Thoracic aorta (tissue), 2 donors: ENCODE measurements at regions not wholly inside any gene's neighbourhood (a gene's known extent, or its start where the extent isn't known, plus 50 kb on each side); places are given as distances from the start of the nearest gene placed in this dataset.

Experiments used
- ATAC-seq: fragments of 150-250 bp; one replicate; pipeline ENCODE4 v1.8.0; 2017; ENCODE audit warnings: low read depth; ENCODE audit not compliant: insufficient number of reproducible peaks, low FRiP score
- DNase-seq: peaks from one replicate; pipeline ENCODE4 v3.0.0-alpha.2; 2020; ENCODE audit warnings: low spot score
- H3K27ac ChIP-seq, 2 donors: fragments of 200-600 bp; sonication (generic); 1 replicate in 1 of 2; 2 replicates in 1 of 2; pipeline ENCODE4 v1.5.1; 2016; ENCODE audit warnings: mild to moderate bottlenecking in 2 of 2, moderate library complexity in 2 of 2
- H3K27me3 ChIP-seq: fragments of 200-600 bp; sonication (generic); replicated peaks from 2 replicates; pipeline ENCODE4 v1.6.0; 2016; ENCODE audit warnings: mild to moderate bottlenecking; ENCODE audit not compliant: insufficient read depth
- H3K36me3 ChIP-seq: fragments of 200-600 bp; sonication (generic); one replicate; pipeline ENCODE4 v1.5.1; 2016
- H3K4me1 ChIP-seq, 2 donors: fragments of 200-600 bp; sonication (generic); 1 replicate in 1 of 2; 2 replicates in 1 of 2; pipeline versions ENCODE4 v1.5.1 to v1.6.0; 2016; ENCODE audit warnings: low read depth in 2 of 2, mild to moderate bottlenecking in 1 of 2; ENCODE audit not compliant: control insufficient read depth in 1 of 2
- H3K4me3 ChIP-seq: fragments of 200-600 bp; sonication (generic); 2 replicates; pipeline ENCODE4 v1.5.1; 2016; ENCODE audit warnings: mild to moderate bottlenecking
- H3K9me3 ChIP-seq: fragments of 200-600 bp; sonication (generic); 2 replicates; pipeline ENCODE4 v1.5.1; 2016
- CTCF ChIP-seq: fragments of 200-600 bp; sonication (generic); IDR thresholded peaks from one replicate; pipeline ENCODE4 v1.5.1; 2019; ENCODE audit warnings: antibody characterized with exemption

- no peaks in the 10 kb centered on the region for H3K36me3 ChIP-seq
- no peaks in the 10 kb centered on the region for H3K27me3 ChIP-seq
- no peak overlapping the region for H3K27ac ChIP-seq
- no peaks in the 10 kb centered on the region for H3K4me1 ChIP-seq
- no peak for DNase-seq
- TF ChIP-seq CTCF: no peak
- H3K9me3 ChIP-seq: no peaks in the 10 kb centered on the region
- no peak overlapping the region for H3K4me3 ChIP-seq
- ATAC-seq: no peak
Measured at GRCh38 chr2:22756276-22757043, 628.5 kb upstream of the KLHL29 start.

GRCh38 chr2:22769497-22769896 lies 615.5 kb upstream of the KLHL29 start:
- Histone ChIP-seq H3K36me3 (no peaks in the 10 kb centered on the region), H3K4me1 (no peaks in the 10 kb centered on the region), H3K27ac (no peak overlapping the region), H3K4me3 (no peak overlapping the region), H3K27me3 (no peaks in the 10 kb centered on the region), H3K9me3 (no peaks in the 10 kb centered on the region)
- DNase-seq (no peak), ATAC-seq (no peak)
- no peak for TF ChIP-seq CTCF

GRCh38 chr2:22784566-22784965 lies 600.4 kb upstream of the KLHL29 start:
- no peaks in the 10 kb centered on the region for H3K9me3 ChIP-seq
- H3K4me1 ChIP-seq: no peaks in the 10 kb centered on the region
- no peak overlapping the region for H3K27ac ChIP-seq
- no peaks in the 10 kb centered on the region for H3K27me3 ChIP-seq
- no peaks in the 10 kb centered on the region for H3K36me3 ChIP-seq
- H3K4me3 ChIP-seq: no peak overlapping the region
- TF ChIP-seq CTCF: no peak
- ATAC-seq (no peak), DNase-seq (no peak)

GRCh38 chr2:22786817-22787216 lies 598.2 kb upstream of the KLHL29 start:
- H3K4me3 ChIP-seq: no peak overlapping the region
- no peaks in the 10 kb centered on the region for H3K27me3 ChIP-seq
- no peak for ATAC-seq
- H3K36me3 ChIP-seq: no peaks in the 10 kb centered on the region
- DNase-seq: no peak
- no peaks in the 10 kb centered on the region for H3K4me1 ChIP-seq
- H3K27ac ChIP-seq: no peak overlapping the region
- H3K9me3 ChIP-seq: no peaks in the 10 kb centered on the region
- TF ChIP-seq CTCF: no peak

GRCh38 chr2:22787745-22788144 lies 597.2 kb upstream of the KLHL29 start:
- H3K36me3 ChIP-seq: no peaks in the 10 kb centered on the region
- ATAC-seq: no peak
- TF ChIP-seq CTCF: no peak
- no peaks in the 10 kb centered on the region for H3K27me3 ChIP-seq
- no peaks in the 10 kb centered on the region for H3K4me1 ChIP-seq
- H3K9me3 ChIP-seq: no peaks in the 10 kb centered on the region
- DNase-seq: no peak
- H3K4me3 ChIP-seq: no peak overlapping the region
- H3K27ac ChIP-seq: no peak overlapping the region
